ENCODE measurements at regions not wholly inside any gene's neighbourhood (a gene's known extent, or its start where the extent isn't known, plus 50 kb on each side); places are given as distances from the start of the nearest gene placed in this dataset.
"Not testable (repeated sequence)": the region's sequence is repeated elsewhere in the genome, so short reads cannot be mapped to it uniquely, and the experiment has no call there.

GRCh38 chr22:22783575-22783974, 104.0 kb upstream of the IGLL5 start:
- DNase-seq (ENCODE audit: low spot score) = no peak

GRCh38 chr22:22784249-22785039, 103.2 kb upstream of the IGLL5 start:
- DNase-seq (ENCODE audit: low spot score) = no peak

- no peak for DNase-seq (ENCODE audit: low spot score)
Measured at GRCh38 chr22:22785316-22786065, 102.1 kb upstream of the IGLL5 start.

- no peak for DNase-seq (ENCODE audit: low spot score)
Measured at GRCh38 chr22:22786301-22787115, 101.1 kb upstream of the IGLL5 start.

GRCh38 chr22:22787151-22787550, 100.5 kb upstream of the IGLL5 start:
- no peak for DNase-seq (ENCODE audit: low spot score)

GRCh38 chr22:22787786-22788459, 99.7 kb upstream of the IGLL5 start:
- peak; percentile 73 for DNase-seq (ENCODE audit: low spot score)

GRCh38 chr22:22788460-22789037, 99.1 kb upstream of the IGLL5 start:
- DNase-seq (ENCODE audit: low spot score) = no peak

- DNase-seq (ENCODE audit: low spot score) = no peak
Measured at GRCh38 chr22:22789233-22789921, 98.2 kb upstream of the IGLL5 start.

- DNase-seq (ENCODE audit: low spot score) = no peak
Measured at GRCh38 chr22:22789922-22790845, 97.4 kb upstream of the IGLL5 start.

- DNase-seq (ENCODE audit: low spot score) = no peak
Measured at GRCh38 chr22:22791438-22792181, 96.0 kb upstream of the IGLL5 start.

GRCh38 chr22:22792205-22792786, 95.3 kb upstream of the IGLL5 start:
- not testable (repeated sequence) for DNase-seq (ENCODE audit: low spot score)

GRCh38 chr22:22795639-22796038, 92.0 kb upstream of the IGLL5 start:
- not testable (repeated sequence) for DNase-seq (ENCODE audit: low spot score)

GRCh38 chr22:22796724-22797123, 90.9 kb upstream of the IGLL5 start:
- DNase-seq (ENCODE audit: low spot score) = no peak

- DNase-seq (ENCODE audit: low spot score) = no peak
Measured at GRCh38 chr22:22798232-22798616, 89.4 kb upstream of the IGLL5 start.

- DNase-seq (ENCODE audit: low spot score) = no peak
Measured at GRCh38 chr22:22798716-22799115, 88.9 kb upstream of the IGLL5 start.

GRCh38 chr22:22799561-22799960, 88.1 kb upstream of the IGLL5 start:
- DNase-seq (ENCODE audit: low spot score) = no peak

GRCh38 chr22:22800716-22801115, 86.9 kb upstream of the IGLL5 start:
- DNase-seq (ENCODE audit: low spot score) = no peak

GRCh38 chr22:22802339-22802970, 85.2 kb upstream of the IGLL5 start:
- peak; percentile 74 for DNase-seq (ENCODE audit: low spot score)
